Astrocyte of the cerebellum (primary cell): ENCODE measurements at regions not wholly inside any gene's neighbourhood (a gene's known extent, or its start where the extent isn't known, plus 50 kb on each side); places are given as distances from the start of the nearest gene placed in this dataset.

ENCODE experiments used
- DNase-seq: peaks from one replicate; pipeline ENCODE4 v3.0.0-alpha.2; 2011; ENCODE audit warnings: low read depth
- H3K4me3 ChIP-seq: 2 replicates; pipeline ENCODE4 v1.5.1; 2011; ENCODE audit warnings: mild to moderate bottlenecking, low read depth, low read length, moderate library complexity
- in situ Hi-C: cut with HindIII; loops from 2 replicates; pipeline ENCODE4 v1.10.0; 2017; ENCODE audit warnings: low sequenced_read_pairs
- TF ChIP-seq, protein P1 (sequence below): IDR thresholded peaks from 2 replicates; pipeline ENCODE4 v1.5.1; 2012; ENCODE audit warnings: low read length, low read depth, moderate library complexity, mild to moderate bottlenecking; ENCODE audit errors: missing control alignments

DNA sequence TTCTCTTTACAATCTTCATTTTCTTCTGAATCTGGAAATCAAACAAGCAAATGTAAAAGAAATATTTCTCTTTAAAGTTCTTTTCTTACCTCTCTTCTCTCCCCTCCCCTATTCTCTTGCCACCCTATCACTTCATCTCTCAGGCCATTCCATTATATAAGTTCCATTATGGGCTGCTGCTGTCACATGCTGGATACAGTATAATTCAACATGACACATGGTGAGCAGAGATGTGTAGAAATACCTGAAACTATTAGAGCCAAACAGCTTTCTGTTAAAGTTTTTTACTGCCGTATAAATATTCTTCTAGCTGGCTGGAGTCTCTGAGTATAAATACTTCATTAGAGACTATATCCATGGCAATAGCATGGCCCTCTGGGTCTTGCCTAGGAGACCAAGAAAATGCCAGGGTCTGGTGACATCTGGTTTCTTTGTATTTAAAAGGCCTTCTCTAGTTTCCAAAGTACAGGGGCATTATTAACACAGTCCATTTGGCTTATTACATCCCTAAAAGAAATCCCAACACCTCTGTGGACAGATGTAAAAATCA is 139.6 kb downstream of the TFAP2B start:
- no peak for DNase-seq
- H3K4me3 ChIP-seq, result no peak overlapping the region
- in situ Hi-C loops, result no loop called here
- TF ChIP-seq, protein P1, sequence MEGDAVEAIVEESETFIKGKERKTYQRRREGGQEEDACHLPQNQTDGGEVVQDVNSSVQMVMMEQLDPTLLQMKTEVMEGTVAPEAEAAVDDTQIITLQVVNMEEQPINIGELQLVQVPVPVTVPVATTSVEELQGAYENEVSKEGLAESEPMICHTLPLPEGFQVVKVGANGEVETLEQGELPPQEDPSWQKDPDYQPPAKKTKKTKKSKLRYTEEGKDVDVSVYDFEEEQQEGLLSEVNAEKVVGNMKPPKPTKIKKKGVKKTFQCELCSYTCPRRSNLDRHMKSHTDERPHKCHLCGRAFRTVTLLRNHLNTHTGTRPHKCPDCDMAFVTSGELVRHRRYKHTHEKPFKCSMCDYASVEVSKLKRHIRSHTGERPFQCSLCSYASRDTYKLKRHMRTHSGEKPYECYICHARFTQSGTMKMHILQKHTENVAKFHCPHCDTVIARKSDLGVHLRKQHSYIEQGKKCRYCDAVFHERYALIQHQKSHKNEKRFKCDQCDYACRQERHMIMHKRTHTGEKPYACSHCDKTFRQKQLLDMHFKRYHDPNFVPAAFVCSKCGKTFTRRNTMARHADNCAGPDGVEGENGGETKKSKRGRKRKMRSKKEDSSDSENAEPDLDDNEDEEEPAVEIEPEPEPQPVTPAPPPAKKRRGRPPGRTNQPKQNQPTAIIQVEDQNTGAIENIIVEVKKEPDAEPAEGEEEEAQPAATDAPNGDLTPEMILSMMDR, result no peak

DNA sequence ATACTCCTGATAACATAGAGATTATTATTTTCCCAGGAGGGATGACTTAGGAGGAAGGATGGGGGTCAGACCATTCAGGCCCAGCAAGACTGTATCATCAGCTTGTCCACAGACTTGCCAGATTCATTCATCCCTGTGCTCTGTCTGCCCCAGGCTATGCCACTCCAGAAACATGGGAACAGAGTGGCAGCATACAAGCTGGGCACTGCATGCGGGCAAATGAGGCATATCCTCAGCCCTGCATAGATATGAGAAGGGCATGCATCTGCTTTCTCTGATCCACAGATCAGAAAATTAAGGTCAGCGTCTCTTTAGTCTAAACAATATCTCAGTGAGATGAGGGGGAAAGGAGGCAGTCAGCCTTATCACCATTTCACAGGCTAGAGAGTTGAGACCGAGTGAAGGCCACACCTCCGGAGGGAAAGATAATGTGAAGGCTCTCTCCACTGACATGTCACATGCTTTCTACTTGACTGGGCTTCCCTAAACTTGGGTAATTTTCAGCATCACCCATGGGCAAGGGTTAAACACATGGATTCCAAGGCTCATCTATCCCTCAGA is 140.5 kb downstream of the TFAP2B start:
- DNase-seq, result no peak
- no peak overlapping the region for H3K4me3 ChIP-seq
- in situ Hi-C loops, result no loop called here
- TF ChIP-seq, protein P1, result no peak

DNA sequence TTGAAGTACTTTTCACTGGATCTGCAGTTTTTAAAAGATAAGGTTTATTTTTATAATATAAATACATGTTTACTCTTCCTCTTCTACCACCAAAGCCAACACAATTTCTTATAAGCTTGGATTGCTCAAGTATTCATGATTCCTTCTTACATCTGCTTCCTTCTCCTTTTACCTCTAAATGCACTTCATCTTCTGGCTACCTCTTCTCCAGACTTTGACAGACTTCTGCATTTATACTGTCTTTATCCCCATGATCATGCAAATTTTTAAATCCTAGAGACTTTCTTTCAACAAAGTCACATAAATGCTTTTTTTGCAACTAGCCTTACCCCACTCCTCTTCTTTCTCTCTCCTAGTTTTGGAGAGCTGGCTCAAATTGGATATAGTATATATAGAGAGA is 142.9 kb downstream of the TFAP2B start:
- no peak overlapping the region for H3K4me3 ChIP-seq
- in situ Hi-C loops, result no loop called here
- TF ChIP-seq, protein P1, result no peak
- no peak for DNase-seq

DNA sequence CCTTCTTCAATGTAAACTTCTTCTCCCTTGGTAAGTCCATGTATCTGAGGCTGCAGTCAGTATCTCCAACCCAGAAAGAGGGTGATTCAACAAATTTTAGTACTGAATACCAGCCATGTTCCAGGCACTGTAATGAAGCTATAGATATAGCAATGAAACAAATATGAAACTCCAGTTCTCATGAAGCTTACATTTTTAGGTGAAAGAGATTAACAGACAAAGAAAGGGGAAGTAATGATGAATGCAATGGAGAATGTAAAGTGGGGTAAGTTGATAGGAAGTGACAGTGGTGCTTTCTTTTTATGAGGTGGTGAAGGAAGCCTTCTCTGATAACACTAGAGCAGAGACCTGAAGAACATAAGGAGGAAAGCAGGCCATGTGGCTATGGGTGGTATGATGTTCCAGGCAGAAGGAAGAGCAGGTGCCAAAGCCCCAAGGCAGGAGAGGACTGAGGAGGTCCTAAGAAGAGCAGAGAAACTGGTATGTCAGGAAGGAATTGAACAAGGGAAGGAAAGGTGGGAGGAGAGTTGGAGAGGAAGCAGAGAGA is 143.6 kb downstream of the TFAP2B start:
- in situ Hi-C loops, result no loop called here
- no peak overlapping the region for H3K4me3 ChIP-seq
- no peak for DNase-seq
- TF ChIP-seq, protein P1, result no peak

DNA sequence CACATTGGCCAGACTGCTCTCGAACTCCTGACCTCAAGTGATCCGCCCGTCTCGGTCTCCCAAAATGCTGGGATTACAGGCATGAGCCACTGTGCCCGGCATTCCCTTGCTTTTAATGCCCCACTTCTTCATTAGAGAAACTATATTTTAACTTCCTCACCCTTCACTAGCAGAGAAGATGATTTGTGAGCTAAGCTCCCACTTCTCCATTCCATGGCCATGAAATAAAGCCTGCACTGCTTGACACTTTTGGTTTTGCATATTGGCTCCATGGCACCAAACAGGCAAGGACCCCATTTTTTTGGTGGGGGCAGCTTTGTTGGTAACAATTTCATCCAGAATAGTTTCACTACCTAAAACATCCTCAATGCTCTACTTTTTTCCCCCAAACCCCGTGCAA is 145.3 kb downstream of the TFAP2B start:
- H3K4me3 ChIP-seq, result no peak overlapping the region
- DNase-seq, result no peak
- in situ Hi-C loops, result no loop called here
- TF ChIP-seq, protein P1, result no peak

DNA sequence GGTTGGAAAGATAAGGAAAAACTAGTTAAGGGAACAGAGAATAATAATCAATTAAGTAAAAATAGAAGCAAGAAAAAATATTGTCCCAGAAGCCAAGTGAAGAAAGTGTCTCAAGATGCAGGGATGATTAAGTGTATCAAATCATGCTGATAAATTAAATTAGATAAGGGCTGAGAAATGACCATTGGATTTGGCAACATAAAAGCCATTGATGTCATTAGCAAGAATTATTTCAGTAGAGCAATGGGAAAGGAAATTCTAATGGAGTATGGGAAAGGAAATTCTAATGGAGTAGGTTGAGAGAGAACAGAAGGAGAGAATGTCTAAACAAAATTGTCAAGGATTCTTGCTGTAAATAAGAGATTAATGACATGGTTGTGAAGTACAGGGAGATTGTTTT is 146.8 kb downstream of the TFAP2B start:
- in situ Hi-C loops, result no loop called here
- TF ChIP-seq, protein P1, result no peak

DNA sequence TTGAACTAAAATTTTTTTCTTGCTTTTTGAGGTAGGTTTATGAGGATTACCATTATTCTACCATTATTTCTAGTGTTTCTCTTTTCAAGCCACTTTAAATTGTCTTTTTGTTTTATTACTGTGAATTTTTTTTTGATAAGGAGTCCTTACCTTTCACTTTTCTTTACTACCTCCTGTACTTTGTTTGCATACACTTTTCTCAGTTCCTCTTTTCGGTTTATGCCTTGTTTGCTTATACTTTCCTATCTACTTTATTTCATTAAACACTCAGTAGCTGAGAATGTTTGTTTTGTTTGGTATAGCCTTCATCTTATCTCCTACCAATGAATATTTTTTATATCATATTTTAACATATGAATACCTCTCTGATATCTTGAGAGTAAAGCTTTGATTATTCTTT is 147.9 kb downstream of the TFAP2B start:
- TF ChIP-seq, protein P1, result no peak
- DNase-seq, result no peak
- H3K4me3 ChIP-seq, result no peak overlapping the region
- in situ Hi-C loops, result no loop called here

More for the DNA sequence above, 146.8 kb downstream of the TFAP2B start:
- no peak overlapping the region for H3K4me3 ChIP-seq
- no peak for DNase-seq
